DOHH2 (cell line): ENCODE measurements at regions not wholly inside any gene's neighbourhood (a gene's known extent, or its start where the extent isn't known, plus 50 kb on each side); places are given as distances from the start of the nearest gene placed in this dataset.

Experiments used
- H3F3A ChIP-seq: fragments of 200-600 bp; sonication (generic), shearing (Covaris generic); 2 replicates; pipeline ENCODE4 v1.6.0; 2016; ENCODE audit warnings: antibody characterized with exemption, mild to moderate bottlenecking; ENCODE audit not compliant: control insufficient read depth, insufficient read depth
- H3K27ac ChIP-seq: fragments of 200-600 bp; sonication (generic); 2 replicates; pipeline ENCODE4 v1.5.1; 2014; ENCODE audit warnings: low read depth, mild to moderate bottlenecking, low read length, moderate library complexity
- H3K27me3 ChIP-seq: fragments of 200-600 bp; sonication (generic); 2 replicates; pipeline ENCODE4 v1.6.1; 2014; ENCODE audit warnings: mild to moderate bottlenecking, low read length, mixed read lengths; ENCODE audit not compliant: control insufficient read depth
- H3K36me3 ChIP-seq: fragments of 200-600 bp; sonication (generic); 2 replicates; pipeline ENCODE4 v1.6.1; 2014; ENCODE audit warnings: mild to moderate bottlenecking, low read length, moderate library complexity, mixed read lengths; ENCODE audit not compliant: control insufficient read depth
- H3K4me1 ChIP-seq: fragments of 200-600 bp; sonication (generic); 2 replicates; pipeline ENCODE4 v1.6.1; 2014; ENCODE audit warnings: mild to moderate bottlenecking, low read length, mixed read lengths; ENCODE audit not compliant: control insufficient read depth
- H3K4me2 ChIP-seq: fragments of 200-600 bp; sonication (generic); 2 replicates; pipeline ENCODE4 v1.6.0; 2014; ENCODE audit warnings: mild to moderate bottlenecking, low read length, moderate library complexity
- H3K4me3 ChIP-seq: fragments of 200-600 bp; sonication (generic); 2 replicates; pipeline ENCODE4 v1.5.1; 2014; ENCODE audit warnings: mild to moderate bottlenecking, low read length, mixed read lengths
- H3K79me2 ChIP-seq: fragments of 200-600 bp; sonication (generic); 2 replicates; pipeline ENCODE4 v1.6.1; 2014; ENCODE audit warnings: mild to moderate bottlenecking, low read length, mixed read lengths; ENCODE audit not compliant: control insufficient read depth
- H3K9me2 ChIP-seq: fragments of 200-600 bp; sonication (generic); replicated peaks from 2 replicates; pipeline ENCODE4 v1.6.1; 2014; ENCODE audit warnings: mild to moderate bottlenecking, low read length, mixed read lengths; ENCODE audit not compliant: control insufficient read depth
- H3K9me3 ChIP-seq: fragments of 200-600 bp; sonication (generic); 2 replicates; pipeline ENCODE4 v1.6.1; 2014; ENCODE audit warnings: antibody characterized with exemption, low read length, mixed read lengths; ENCODE audit not compliant: control insufficient read depth, insufficient read depth
- H4K20me1 ChIP-seq: fragments of 200-600 bp; sonication (generic); 2 replicates; pipeline ENCODE4 v1.6.0; 2014; ENCODE audit warnings: low read depth, mild to moderate bottlenecking, antibody characterized with exemption, low read length, moderate library complexity; ENCODE audit not compliant: control insufficient read depth, insufficient read depth
- EZH2phosphoT487 ChIP-seq: fragments of 200-600 bp; sonication (generic); IDR thresholded peaks from 2 replicates; pipeline ENCODE4 v1.6.1; 2017; ENCODE audit warnings: borderline replicate concordance, mild to moderate bottlenecking, antibody characterized with exemption, low read length, moderate library complexity, mixed read lengths
- TF ChIP-seq, protein P1 (sequence below): fragments of 200-600 bp; sonication (generic); IDR thresholded peaks from one replicate; pipeline ENCODE4 v1.5.1; 2014; ENCODE audit warnings: antibody characterized with exemption, mild to moderate bottlenecking, low read depth, low read length; ENCODE audit not compliant: poor library complexity, severe bottlenecking

DNA sequence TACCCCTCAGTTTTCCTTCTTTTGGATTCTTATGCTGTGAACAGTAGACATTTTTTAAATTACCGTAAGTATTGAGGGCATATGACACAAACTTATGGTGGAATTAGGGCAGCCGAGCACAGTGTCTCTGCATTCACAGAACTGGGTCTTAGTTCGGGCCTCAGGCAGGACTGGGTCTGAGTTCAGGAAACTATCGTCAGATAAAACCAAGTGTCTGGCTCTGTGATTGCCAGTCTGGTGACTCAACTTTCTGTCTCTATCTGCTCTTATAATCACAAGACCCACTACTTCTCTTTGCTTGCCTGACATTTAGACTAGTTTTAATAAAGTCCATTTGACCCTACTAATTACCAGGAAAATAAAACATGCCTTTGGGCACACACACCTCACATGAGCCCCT, 146.2 kb downstream of the LMLN start:
- no peaks in the 10 kb centered on the region for H3K4me1 ChIP-seq
- H3K79me2 ChIP-seq: no peaks in the 10 kb centered on the region
- H3F3A ChIP-seq: no peaks in the 10 kb centered on the region
- 0 out of 2 replicates have a peak, but pooled peaks cover 2% of the 10 kb centered on the region for H3K27me3 ChIP-seq
- no peak overlapping the region for H3K4me2 ChIP-seq
- no peak overlapping the region for H3K4me3 ChIP-seq
- H4K20me1 ChIP-seq: no peaks in the 10 kb centered on the region
- no peaks in the 10 kb centered on the region for H3K36me3 ChIP-seq
- no peak overlapping the region for H3K27ac ChIP-seq
- TF ChIP-seq EZH2phosphoT487: no peak
- TF ChIP-seq, protein P1, sequence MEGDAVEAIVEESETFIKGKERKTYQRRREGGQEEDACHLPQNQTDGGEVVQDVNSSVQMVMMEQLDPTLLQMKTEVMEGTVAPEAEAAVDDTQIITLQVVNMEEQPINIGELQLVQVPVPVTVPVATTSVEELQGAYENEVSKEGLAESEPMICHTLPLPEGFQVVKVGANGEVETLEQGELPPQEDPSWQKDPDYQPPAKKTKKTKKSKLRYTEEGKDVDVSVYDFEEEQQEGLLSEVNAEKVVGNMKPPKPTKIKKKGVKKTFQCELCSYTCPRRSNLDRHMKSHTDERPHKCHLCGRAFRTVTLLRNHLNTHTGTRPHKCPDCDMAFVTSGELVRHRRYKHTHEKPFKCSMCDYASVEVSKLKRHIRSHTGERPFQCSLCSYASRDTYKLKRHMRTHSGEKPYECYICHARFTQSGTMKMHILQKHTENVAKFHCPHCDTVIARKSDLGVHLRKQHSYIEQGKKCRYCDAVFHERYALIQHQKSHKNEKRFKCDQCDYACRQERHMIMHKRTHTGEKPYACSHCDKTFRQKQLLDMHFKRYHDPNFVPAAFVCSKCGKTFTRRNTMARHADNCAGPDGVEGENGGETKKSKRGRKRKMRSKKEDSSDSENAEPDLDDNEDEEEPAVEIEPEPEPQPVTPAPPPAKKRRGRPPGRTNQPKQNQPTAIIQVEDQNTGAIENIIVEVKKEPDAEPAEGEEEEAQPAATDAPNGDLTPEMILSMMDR: no peak
- no peaks in the 10 kb centered on the region for H3K9me2 ChIP-seq
- peaks cover 8% of the 10 kb centered on the region; the same call in 1 of the 2 replicates for H3K9me3 ChIP-seq

DNA sequence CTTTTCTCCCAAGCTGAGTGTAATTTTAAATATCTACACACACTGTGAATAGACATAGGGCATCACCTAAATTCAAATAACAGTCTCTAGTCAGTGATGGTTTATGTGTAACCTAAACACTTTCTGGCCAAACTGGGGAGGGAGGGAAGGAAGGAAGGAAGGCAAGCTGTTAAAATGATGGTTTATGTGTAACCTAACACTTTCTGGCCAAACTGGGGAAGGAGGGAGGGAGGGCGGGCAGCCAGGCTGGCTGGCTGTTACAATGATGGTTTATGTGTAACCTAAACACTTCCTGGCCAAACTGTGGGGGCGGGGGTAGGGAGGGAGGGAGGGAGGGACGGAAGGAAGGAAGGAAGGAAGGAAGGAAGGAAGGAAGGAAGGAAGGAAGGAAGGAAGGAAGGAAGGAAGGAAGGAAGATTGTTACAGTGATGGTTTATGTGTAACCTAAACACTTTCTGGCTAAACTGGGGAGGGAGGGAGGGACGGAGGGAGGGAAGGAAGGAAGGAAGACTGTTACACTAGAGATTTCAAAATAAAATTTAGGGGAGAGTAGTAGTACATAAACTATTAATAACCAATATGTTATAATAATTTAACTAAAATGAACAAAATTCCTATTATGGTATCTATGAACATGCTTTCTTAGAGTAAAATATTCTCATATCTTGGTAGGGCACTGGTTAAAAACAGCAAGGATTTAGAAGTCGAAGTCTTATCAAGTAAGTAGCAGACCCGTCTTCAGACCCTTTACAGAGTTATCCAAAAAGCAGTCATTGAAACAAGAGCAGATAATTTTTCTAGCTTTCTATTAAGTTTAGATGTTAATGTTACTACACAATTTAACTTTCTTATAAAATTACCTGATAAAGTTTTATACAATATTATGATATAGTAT, 148.1 kb downstream of the LMLN start:
- H3K4me1 ChIP-seq: no peaks in the 10 kb centered on the region
- H4K20me1 ChIP-seq: no peaks in the 10 kb centered on the region
- no peak overlapping the region for H3K27ac ChIP-seq
- H3K27me3 ChIP-seq: peaks cover 9% of the 10 kb centered on the region
- H3K36me3 ChIP-seq: no peaks in the 10 kb centered on the region
- no peak overlapping the region for H3K4me3 ChIP-seq
- H3F3A ChIP-seq: no peaks in the 10 kb centered on the region
- no peaks in the 10 kb centered on the region for H3K9me2 ChIP-seq
- H3K79me2 ChIP-seq: no peaks in the 10 kb centered on the region
- TF ChIP-seq EZH2phosphoT487: no peak
- TF ChIP-seq, protein P1: no peak
- H3K9me3 ChIP-seq: peaks cover 8% of the 10 kb centered on the region; the same call in 1 of the 2 replicates
- no peak overlapping the region for H3K4me2 ChIP-seq

DNA sequence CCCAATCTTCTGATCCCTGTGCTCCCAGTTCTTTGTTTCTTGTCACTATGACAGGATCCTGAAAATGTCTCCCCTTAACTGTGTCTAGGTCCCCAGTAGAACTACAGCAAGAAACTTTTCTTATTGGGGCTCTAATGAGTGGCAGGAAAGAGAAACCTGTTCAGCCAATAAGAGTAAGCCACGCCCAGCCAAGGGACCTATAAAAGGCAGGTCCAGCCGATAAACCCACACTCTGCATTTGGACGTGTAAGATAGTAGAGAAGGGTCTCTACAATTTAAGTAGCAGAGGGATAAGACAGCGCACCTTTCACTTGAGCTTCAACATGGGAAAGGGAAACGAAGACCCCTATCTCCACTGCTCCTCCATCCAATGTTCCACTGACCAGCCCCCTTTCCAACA, 149.9 kb downstream of the LMLN start:
- Histone ChIP-seq H3K4me1 (no peaks in the 10 kb centered on the region), H3K9me2 (no peaks in the 10 kb centered on the region), H3K36me3 (no peaks in the 10 kb centered on the region), H3K27me3 (peaks cover 24% of the 10 kb centered on the region), H3K4me2 (no peak overlapping the region), H3K27ac (no peak overlapping the region), H3K79me2 (no peaks in the 10 kb centered on the region), H3K9me3 (peaks cover 8% of the 10 kb centered on the region; the same call in 1 of the 2 replicates), H4K20me1 (no peaks in the 10 kb centered on the region), H3F3A (no peaks in the 10 kb centered on the region), H3K4me3 (no peak overlapping the region)
- TF ChIP-seq, protein P1: no peak
- TF ChIP-seq EZH2phosphoT487: no peak
